HEK293 (cell line): ENCODE measurements at regions not wholly inside any gene's neighbourhood (a gene's known extent, or its start where the extent isn't known, plus 50 kb on each side); places are given as distances from the start of the nearest gene placed in this dataset.

Source experiments
- CTCF ChIA-PET: fragments of 350-600 bp; formaldehyde crosslinking; extraction: SDS; loops from one replicate; lab custom pipeline; 2021; ENCODE audit warnings: antibody characterized with exemption; lab: Yijun Ruan, JAX
- POLR2A ChIA-PET: fragments of 300-600 bp; formaldehyde crosslinking; extraction: SDS; loops from one replicate; lab custom pipeline; 2020; ENCODE audit warnings: antibody characterized with exemption, inconsistent platforms; lab: Yijun Ruan, JAX
- H3K27ac ChIP-seq: fragments of 200-500 bp; sonication (Bioruptor generic); 2 replicates; pipeline ENCODE4 v1.5.1; 2014; ENCODE audit warnings: low read depth, low read length, control low read depth, inconsistent platforms; ENCODE audit errors: extremely low read depth
- H3K36me3 ChIP-seq, 2 experiments: fragments of 200-500 bp in 1 of 2; sonication (Bioruptor generic) in 1 of 2; 1 replicate in 1 of 2; 2 replicates in 1 of 2; pipeline ENCODE4 v1.5.1; 2014 to 2017; ENCODE audit warnings: inconsistent platforms in 2 of 2, low read length in 2 of 2; ENCODE audit not compliant: control insufficient read depth in 2 of 2, insufficient read depth in 1 of 2
- H3K4me1 ChIP-seq: fragments of 200-500 bp; sonication (Bioruptor generic); 2 replicates; pipeline ENCODE4 v1.5.1; 2014; ENCODE audit warnings: mild to moderate bottlenecking, low read length, inconsistent platforms; ENCODE audit not compliant: control insufficient read depth, insufficient read depth
- H3K4me3 ChIP-seq: 2 replicates; pipeline ENCODE4 v1.5.1; 2011; ENCODE audit warnings: low read depth, mild to moderate bottlenecking, control low read depth, low read length, moderate library complexity
- H3K9me3 ChIP-seq: fragments of 200-500 bp; sonication (Bioruptor generic); 2 replicates; pipeline ENCODE4 v1.5.1; 2014; ENCODE audit warnings: low read depth, low read length, inconsistent platforms; ENCODE audit not compliant: control insufficient read depth, insufficient read depth
- GLIS1 ChIP-seq: fragments of 450-650 bp; formaldehyde crosslinking; IDR thresholded peaks from 2 replicates; pipeline ENCODE4 v1.5.1; 2016; ENCODE audit warnings: missing biosample characterization, missing genetic modification characterization
- HOXD13 ChIP-seq: sonication (generic); formaldehyde crosslinking; IDR thresholded peaks from 2 replicates; pipeline ENCODE4 v1.8.0; 2022; ENCODE audit warnings: missing genetic modification reagents, borderline replicate concordance
- SP3 ChIP-seq: fragments of 450-650 bp; formaldehyde crosslinking; IDR thresholded peaks from 2 replicates; pipeline ENCODE4 v1.5.1; 2016; ENCODE audit warnings: missing biosample characterization, missing genetic modification characterization
- TSHZ1 ChIP-seq: fragments of 450-650 bp; formaldehyde crosslinking; IDR thresholded peaks from 2 replicates; pipeline ENCODE4 v1.5.1; 2016; ENCODE audit warnings: missing biosample characterization, missing genetic modification characterization, borderline replicate concordance
- WT1 ChIP-seq: fragments of 450-650 bp; formaldehyde crosslinking; IDR thresholded peaks from 2 replicates; pipeline ENCODE4 v1.5.1; 2016; ENCODE audit warnings: missing biosample characterization, missing genetic modification characterization
- YY2 ChIP-seq: fragments of 450-650 bp; formaldehyde crosslinking; IDR thresholded peaks from 2 replicates; pipeline ENCODE4 v1.5.1; 2016; ENCODE audit warnings: missing biosample characterization, missing genetic modification characterization
- ZNF10 ChIP-seq: fragments of 450-650 bp; formaldehyde crosslinking; IDR thresholded peaks from 2 replicates; pipeline ENCODE4 v1.5.1; 2017; ENCODE audit warnings: missing biosample characterization, missing genetic modification characterization
- ZNF239 ChIP-seq: fragments of 450-650 bp; formaldehyde crosslinking; IDR thresholded peaks from 2 replicates; pipeline ENCODE4 v1.5.1; 2016; ENCODE audit warnings: missing biosample characterization, missing genetic modification characterization
- ZNF24 ChIP-seq: fragments of 450-650 bp; formaldehyde crosslinking; IDR thresholded peaks from 2 replicates; pipeline ENCODE4 v1.5.1; 2016; ENCODE audit warnings: missing biosample characterization, missing genetic modification characterization
- ZNF37A ChIP-seq: fragments of 450-650 bp; IDR thresholded peaks from 2 replicates; pipeline ENCODE4 v1.5.1; 2018; ENCODE audit warnings: missing biosample characterization, missing genetic modification characterization
- ZNF416 ChIP-seq: fragments of 450-650 bp; formaldehyde crosslinking; IDR thresholded peaks from 2 replicates; pipeline ENCODE4 v1.5.1; 2016; ENCODE audit warnings: missing biosample characterization, missing genetic modification characterization
- ZNF514 ChIP-seq: fragments of 450-650 bp; formaldehyde crosslinking; IDR thresholded peaks from 2 replicates; pipeline ENCODE4 v1.5.1; 2016; ENCODE audit warnings: missing biosample characterization, missing genetic modification characterization
- ZNF571 ChIP-seq: fragments of 450-650 bp; formaldehyde crosslinking; IDR thresholded peaks from 2 replicates; pipeline ENCODE4 v1.5.0; 2017; ENCODE audit warnings: missing biosample characterization, missing genetic modification characterization
- ZNF610 ChIP-seq: fragments of 450-650 bp; formaldehyde crosslinking; IDR thresholded peaks from 2 replicates; pipeline ENCODE4 v1.5.1; 2016; ENCODE audit warnings: missing biosample characterization, missing genetic modification characterization, borderline replicate concordance
- ZNF654 ChIP-seq: fragments of 450-650 bp; formaldehyde crosslinking; IDR thresholded peaks from 2 replicates; pipeline ENCODE4 v1.5.1; 2016; ENCODE audit warnings: low read depth, missing biosample characterization, missing genetic modification characterization
- ZNF692 ChIP-seq: fragments of 450-650 bp; formaldehyde crosslinking; IDR thresholded peaks from 2 replicates; pipeline ENCODE4 v1.5.1; 2016; ENCODE audit warnings: missing biosample characterization, missing genetic modification characterization
- ZNF843 ChIP-seq: fragments of 450-650 bp; formaldehyde crosslinking; IDR thresholded peaks from 2 replicates; pipeline ENCODE4 v1.5.1; 2016; ENCODE audit warnings: missing biosample characterization, missing genetic modification characterization
- ZSCAN16 ChIP-seq: fragments of 450-650 bp; formaldehyde crosslinking; IDR thresholded peaks from 2 replicates; pipeline ENCODE4 v1.5.1; 2016; ENCODE audit warnings: missing biosample characterization, missing genetic modification characterization
- TF ChIP-seq, protein P1 (sequence below): fragments of 450-650 bp; formaldehyde crosslinking; IDR thresholded peaks from 2 replicates; pipeline ENCODE4 v1.5.1; 2017; ENCODE audit warnings: missing biosample characterization, missing genetic modification characterization
- TF ChIP-seq, protein P2 (sequence below): fragments of 450-650 bp; formaldehyde crosslinking; IDR thresholded peaks from 2 replicates; pipeline ENCODE4 v1.5.1; 2016; ENCODE audit warnings: missing biosample characterization, missing genetic modification characterization
- TF ChIP-seq, protein P3 (sequence below): fragments of 450-650 bp; formaldehyde crosslinking; IDR thresholded peaks from 2 replicates; pipeline ENCODE4; 2016; ENCODE audit warnings: missing biosample characterization, missing genetic modification characterization
- TF ChIP-seq, protein P4 (sequence below): fragments of 450-650 bp; formaldehyde crosslinking; IDR thresholded peaks from 2 replicates; pipeline ENCODE4 v1.5.1; 2017; ENCODE audit warnings: missing biosample characterization, missing genetic modification characterization

DNA sequence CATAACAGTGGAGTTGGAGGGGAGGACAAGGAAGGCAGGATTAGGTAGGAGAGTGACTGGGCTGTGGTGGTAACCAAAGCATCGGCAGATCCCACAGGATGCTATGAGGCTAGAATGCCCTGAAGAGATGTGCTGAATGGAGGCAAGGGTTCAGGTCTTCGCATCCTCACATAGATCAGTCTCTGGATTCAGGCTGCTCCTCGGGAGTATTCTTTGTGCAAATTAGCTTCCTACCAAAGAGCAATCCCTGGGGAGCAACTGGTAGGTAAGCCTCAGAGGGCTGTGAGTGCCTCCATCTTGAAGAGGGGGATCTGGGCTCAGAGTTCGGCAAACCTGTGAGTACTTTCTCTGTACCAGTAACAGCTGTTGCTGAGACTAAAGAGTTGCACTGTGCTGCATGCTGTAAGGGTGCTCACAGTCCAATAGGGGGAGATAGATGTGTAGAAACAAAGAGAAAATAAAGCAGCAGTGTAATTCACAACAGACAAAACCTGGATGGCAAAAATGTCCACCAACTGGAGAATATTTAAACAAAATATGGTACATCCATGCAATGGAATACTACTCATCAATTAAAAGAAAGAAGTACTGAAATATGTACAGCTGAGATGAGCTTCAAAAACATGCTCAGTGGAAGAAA lies 322.4 kb upstream of the DEPDC1 start:
- Histone ChIP-seq H3K36me3 (no peaks in the 10 kb centered on the region), H3K27ac (no peak overlapping the region), H3K4me1 (no peaks in the 10 kb centered on the region), H3K9me3 (no peaks in the 10 kb centered on the region)
- CTCF ChIA-PET: interaction anchor here (0.6 to 1.9 kb wide), 12 partner anchors 11 to 438 kb away, joined by 3 to 7 read pairs (median 3); no protein-coding TSS in a partner anchor
- POLR2A ChIA-PET: no interaction called here
- peak; percentile 20; the same call in 1 of the 2 replicates for TF ChIP-seq ZNF654
- TF ChIP-seq ZNF514: no peak
- TF ChIP-seq, all 188 proteins: peak for 1
- H3K4me3 ChIP-seq: no peak overlapping the region

- Histone ChIP-seq H3K9me3 (no peaks in the 10 kb centered on the region), H3K4me1 (no peaks in the 10 kb centered on the region), H3K36me3 (no peaks in the 10 kb centered on the region), H3K27ac (no peak overlapping the region), H3K4me3 (no peak overlapping the region)
- POLR2A ChIA-PET: interaction anchor here (0.5 kb wide), 1 partner anchor 485 kb away, joined by 3 read pairs; no protein-coding TSS in a partner anchor
- CTCF ChIA-PET: interaction anchor here (0.6 to 1.9 kb wide), 13 partner anchors 12 to 917 kb away, joined by 3 to 7 read pairs (median 3); no protein-coding TSS in a partner anchor
- TF ChIP-seq ZNF416 (tag by site-specific recombination): no peak
- no peak for TF ChIP-seq ZSCAN16
- TF ChIP-seq GLIS1 (tag by site-specific recombination): no peak
- TF ChIP-seq WT1: no peak
- TF ChIP-seq YY2 (tag by site-specific recombination): no peak
- no peak for TF ChIP-seq TSHZ1 (tag by site-specific recombination)
- no peak for TF ChIP-seq ZNF37A (tag by site-specific recombination)
- no peak for TF ChIP-seq ZNF24 (tag by site-specific recombination)
- no peak for TF ChIP-seq ZNF239 (tag by site-specific recombination)
- TF ChIP-seq, protein P1, sequence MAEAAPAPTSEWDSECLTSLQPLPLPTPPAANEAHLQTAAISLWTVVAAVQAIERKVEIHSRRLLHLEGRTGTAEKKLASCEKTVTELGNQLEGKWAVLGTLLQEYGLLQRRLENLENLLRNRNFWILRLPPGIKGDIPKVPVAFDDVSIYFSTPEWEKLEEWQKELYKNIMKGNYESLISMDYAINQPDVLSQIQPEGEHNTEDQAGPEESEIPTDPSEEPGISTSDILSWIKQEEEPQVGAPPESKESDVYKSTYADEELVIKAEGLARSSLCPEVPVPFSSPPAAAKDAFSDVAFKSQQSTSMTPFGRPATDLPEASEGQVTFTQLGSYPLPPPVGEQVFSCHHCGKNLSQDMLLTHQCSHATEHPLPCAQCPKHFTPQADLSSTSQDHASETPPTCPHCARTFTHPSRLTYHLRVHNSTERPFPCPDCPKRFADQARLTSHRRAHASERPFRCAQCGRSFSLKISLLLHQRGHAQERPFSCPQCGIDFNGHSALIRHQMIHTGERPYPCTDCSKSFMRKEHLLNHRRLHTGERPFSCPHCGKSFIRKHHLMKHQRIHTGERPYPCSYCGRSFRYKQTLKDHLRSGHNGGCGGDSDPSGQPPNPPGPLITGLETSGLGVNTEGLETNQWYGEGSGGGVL: no peak
- TF ChIP-seq SP3: no peak
- TF ChIP-seq, protein P2, sequence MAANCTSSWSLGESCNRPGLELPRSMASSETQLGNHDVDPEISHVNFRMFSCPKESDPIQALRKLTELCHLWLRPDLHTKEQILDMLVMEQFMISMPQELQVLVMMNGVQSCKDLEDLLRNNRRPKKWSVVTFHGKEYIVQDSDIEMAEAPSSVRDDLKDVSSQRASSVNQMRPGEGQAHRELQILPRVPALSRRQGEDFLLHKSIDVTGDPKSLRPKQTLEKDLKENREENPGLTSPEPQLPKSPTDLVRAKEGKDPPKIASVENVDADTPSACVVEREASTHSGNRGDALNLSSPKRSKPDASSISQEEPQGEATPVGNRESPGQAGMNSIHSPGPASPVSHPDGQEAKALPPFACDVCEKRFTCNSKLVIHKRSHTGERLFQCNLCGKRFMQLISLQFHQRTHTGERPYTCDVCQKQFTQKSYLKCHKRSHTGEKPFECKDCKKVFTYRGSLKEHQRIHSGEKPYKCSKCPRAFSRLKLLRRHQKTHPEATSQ (tag by site-specific recombination): no peak
- no peak for TF ChIP-seq ZNF10 (tag by site-specific recombination)
Observed at GRCh38 chr1:68820151-68820550, 323.3 kb upstream of the DEPDC1 start.

- CTCF ChIA-PET: no interaction called here
- Histone ChIP-seq H3K27ac (no peak overlapping the region), H3K4me1 (no peaks in the 10 kb centered on the region), H3K4me3 (no peak overlapping the region), H3K36me3 (no peaks in the 10 kb centered on the region), H3K9me3 (no peaks in the 10 kb centered on the region; the same call in 1 of the 2 replicates)
- POLR2A ChIA-PET: no interaction called here
- TF ChIP-seq HOXD13 (CRISPR knock-in tag): no peak
- TF ChIP-seq ZNF692 (tag by site-specific recombination): no peak
- no peak for TF ChIP-seq ZNF610
- TF ChIP-seq ZNF843: no peak
- TF ChIP-seq, protein P3, sequence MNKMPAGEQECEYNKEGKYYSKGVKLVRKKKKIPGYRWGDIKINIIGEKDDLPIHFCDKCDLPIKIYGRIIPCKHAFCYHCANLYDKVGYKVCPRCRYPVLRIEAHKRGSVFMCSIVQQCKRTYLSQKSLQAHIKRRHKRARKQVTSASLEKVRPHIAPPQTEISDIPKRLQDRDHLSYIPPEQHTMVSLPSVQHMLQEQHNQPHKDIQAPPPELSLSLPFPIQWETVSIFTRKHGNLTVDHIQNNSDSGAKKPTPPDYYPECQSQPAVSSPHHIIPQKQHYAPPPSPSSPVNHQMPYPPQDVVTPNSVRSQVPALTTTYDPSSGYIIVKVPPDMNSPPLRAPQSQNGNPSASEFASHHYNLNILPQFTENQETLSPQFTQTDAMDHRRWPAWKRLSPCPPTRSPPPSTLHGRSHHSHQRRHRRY: no peak
- TF ChIP-seq ZNF416 (tag by site-specific recombination): no peak
- TF ChIP-seq, protein P4, sequence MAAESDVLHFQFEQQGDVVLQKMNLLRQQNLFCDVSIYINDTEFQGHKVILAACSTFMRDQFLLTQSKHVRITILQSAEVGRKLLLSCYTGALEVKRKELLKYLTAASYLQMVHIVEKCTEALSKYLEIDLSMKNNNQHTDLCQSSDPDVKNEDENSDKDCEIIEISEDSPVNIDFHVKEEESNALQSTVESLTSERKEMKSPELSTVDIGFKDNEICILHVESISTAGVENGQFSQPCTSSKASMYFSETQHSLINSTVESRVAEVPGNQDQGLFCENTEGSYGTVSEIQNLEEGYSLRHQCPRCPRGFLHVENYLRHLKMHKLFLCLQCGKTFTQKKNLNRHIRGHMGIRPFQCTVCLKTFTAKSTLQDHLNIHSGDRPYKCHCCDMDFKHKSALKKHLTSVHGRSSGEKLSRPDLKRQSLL: no peak
- no peak for TF ChIP-seq ZNF571 (tag by site-specific recombination)
- TF ChIP-seq ZNF239 (tag by site-specific recombination): no peak
Observed at GRCh38 chr1:68826836-68827235, 330.0 kb upstream of the DEPDC1 start.
